Mucosa of rectum (tissue), 2 donors: ENCODE measurements at regions not wholly inside any gene's neighbourhood (a gene's known extent, or its start where the extent isn't known, plus 50 kb on each side); places are given as distances from the start of the nearest gene placed in this dataset.

Experiments used
- H3K27ac ChIP-seq, 2 donors: one replicate each; pipeline ENCODE4 v1.7.0; 2013; ENCODE audit warnings: inconsistent platforms in 2 of 2, low read depth in 2 of 2, low read length in 2 of 2
- H3K27me3 ChIP-seq, 2 donors: one replicate each; pipeline ENCODE4 v1.7.0; 2013; ENCODE audit warnings: low read length in 2 of 2; ENCODE audit not compliant: control insufficient read depth in 2 of 2, insufficient read depth in 2 of 2
- H3K36me3 ChIP-seq, 2 donors: one replicate each; pipeline ENCODE4 v1.7.0; 2013; ENCODE audit warnings: low read length in 2 of 2; ENCODE audit not compliant: control insufficient read depth in 2 of 2, insufficient read depth in 2 of 2
- H3K4me1 ChIP-seq, 2 donors: one replicate each; pipeline ENCODE4 v1.7.0; 2013; ENCODE audit warnings: low read length in 2 of 2, mild to moderate bottlenecking in 1 of 2; ENCODE audit not compliant: control insufficient read depth in 2 of 2, insufficient read depth in 2 of 2
- H3K4me3 ChIP-seq, 2 donors: one replicate each; pipeline ENCODE4 v1.7.0; 2013; ENCODE audit warnings: low read length in 2 of 2
- H3K9ac ChIP-seq, 2 donors: one replicate each; pipeline ENCODE4 v1.7.0; 2013; ENCODE audit warnings: low read length in 2 of 2, low read depth in 1 of 2, mild to moderate bottlenecking in 1 of 2
- H3K9me3 ChIP-seq, 2 donors: one replicate each; pipeline ENCODE4 v1.7.0; 2013; ENCODE audit warnings: low read length in 2 of 2; ENCODE audit not compliant: control insufficient read depth in 2 of 2
- donor health status: healthy.
- donor health status: Normal muscosa, but diverticular disease.

- peaks cover 0 to 2% of the 10 kb centered on the region in 2 donors for H3K4me1 ChIP-seq
- no peak overlapping the region for H3K4me3 ChIP-seq
Observed at GRCh38 chr17:71168053-71168741, 952.6 kb upstream of the SOX9 start.

DNA sequence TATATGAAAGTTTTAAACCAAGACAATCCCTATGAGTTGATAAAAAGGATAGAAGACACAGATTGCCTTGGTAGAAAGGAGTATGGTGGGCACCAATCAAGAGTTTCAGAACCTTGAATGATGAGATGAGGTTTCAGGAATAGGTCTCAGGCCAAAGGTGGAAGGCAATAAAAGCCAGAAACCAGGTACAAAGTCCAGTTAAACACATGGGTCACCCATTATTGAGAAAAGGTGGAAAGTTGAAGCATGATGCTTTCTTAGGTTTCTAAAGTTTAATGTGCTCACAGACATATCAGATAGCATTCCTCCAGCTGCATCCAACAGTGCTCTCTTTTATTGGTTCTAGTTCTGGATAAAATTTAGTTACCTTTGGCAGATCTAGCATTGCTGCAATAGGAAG lies 950.8 kb upstream of the SOX9 start:
- no peaks in the 10 kb centered on the region for H3K27me3 ChIP-seq

More at GRCh38 chr17:71168053-71168741, 952.6 kb upstream of the SOX9 start:
- Histone ChIP-seq H3K9ac (no peak overlapping the region), H3K27me3 (peaks cover 3% of the 10 kb centered on the region in 2 donors), H3K9me3 (no peaks in the 10 kb centered on the region), H3K27ac (no peak overlapping the region), H3K36me3 (no peaks in the 10 kb centered on the region)

DNA sequence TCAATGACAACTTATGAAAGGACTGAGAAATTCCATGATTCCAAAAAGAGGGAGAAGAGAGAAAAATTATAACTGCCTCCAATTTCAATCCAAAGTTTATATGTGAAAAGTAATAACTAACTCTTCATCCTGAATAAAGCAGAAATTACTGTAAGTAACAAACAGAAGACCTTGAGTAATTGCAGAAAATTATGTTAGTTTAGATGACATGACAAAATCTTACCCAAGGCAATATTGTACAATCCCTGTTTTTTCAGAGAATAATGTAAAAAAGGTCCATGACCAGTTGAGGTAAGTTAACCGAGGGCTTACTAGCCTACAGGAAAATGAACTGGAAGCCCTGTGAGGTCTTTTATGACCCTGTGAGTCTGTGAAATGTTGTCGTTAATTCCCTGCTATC lies 949.5 kb upstream of the SOX9 start:
- no peak overlapping the region for H3K4me3 ChIP-seq
- no peaks in the 10 kb centered on the region for H3K9me3 ChIP-seq
- H3K36me3 ChIP-seq = no peaks in the 10 kb centered on the region
- H3K4me1 ChIP-seq = peaks cover 0 to under 1% of the 10 kb centered on the region in 2 donors
- no peak overlapping the region for H3K9ac ChIP-seq
- H3K27me3 ChIP-seq = no peaks in the 10 kb centered on the region
- H3K27ac ChIP-seq = no peak overlapping the region

More for the DNA sequence above, 950.8 kb upstream of the SOX9 start:
- no peak overlapping the region for H3K27ac ChIP-seq
- no peak overlapping the region for H3K9ac ChIP-seq
- no peaks in the 10 kb centered on the region for H3K9me3 ChIP-seq
- H3K4me3 ChIP-seq = no peak overlapping the region
- no peaks in the 10 kb centered on the region for H3K36me3 ChIP-seq
- no peaks in the 10 kb centered on the region for H3K4me1 ChIP-seq

DNA sequence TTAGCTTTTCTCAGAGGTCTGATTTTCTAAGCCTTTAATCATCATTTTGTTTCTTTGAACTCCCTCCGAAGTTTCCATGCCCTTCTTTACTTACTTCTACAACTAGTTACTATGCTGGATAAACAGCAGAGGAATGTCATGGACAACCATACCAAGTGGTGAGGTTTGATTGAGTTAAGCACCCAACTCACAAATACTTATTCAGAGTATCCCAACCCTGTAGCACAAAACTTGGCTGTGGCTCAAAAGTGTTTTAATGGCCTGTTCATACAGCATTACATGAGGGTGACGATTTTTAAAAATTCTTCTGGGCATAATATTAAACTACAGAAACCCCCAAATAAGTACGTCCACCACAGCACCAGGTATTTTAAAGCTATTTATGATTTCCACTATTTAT lies 946.8 kb upstream of the SOX9 start:
- Histone ChIP-seq H3K27ac (no peak overlapping the region), H3K9me3 (no peaks in the 10 kb centered on the region), H3K4me1 (peaks cover 3 to 10% of the 10 kb centered on the region in 2 donors), H3K36me3 (no peaks in the 10 kb centered on the region), H3K4me3 (no peak overlapping the region), H3K9ac (no peak overlapping the region), H3K27me3 (no peaks in the 10 kb centered on the region)

DNA sequence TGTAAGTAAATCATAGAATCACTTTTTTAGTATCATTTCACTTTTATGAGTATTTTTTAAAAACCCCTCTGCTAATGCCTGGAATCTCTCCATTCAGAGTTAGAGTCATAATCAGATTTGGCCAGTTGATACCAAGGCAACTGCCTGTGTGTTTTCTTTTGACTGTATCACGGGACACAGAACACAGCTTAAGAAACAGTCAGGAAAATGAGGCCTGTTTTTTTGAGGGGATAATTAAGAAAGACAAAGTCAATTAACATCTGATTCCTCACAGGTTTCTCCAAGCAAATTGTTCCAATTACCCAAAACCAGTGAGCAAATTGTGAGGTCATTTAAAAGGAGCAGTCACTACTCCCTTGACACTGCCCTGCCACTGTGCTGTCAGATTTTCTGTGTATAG lies 944.5 kb upstream of the SOX9 start:
- Histone ChIP-seq H3K36me3 (no peaks in the 10 kb centered on the region), H3K9me3 (no peaks in the 10 kb centered on the region), H3K4me3 (no peak overlapping the region), H3K9ac (no peak overlapping the region), H3K27me3 (no peaks in the 10 kb centered on the region), H3K27ac (no peak overlapping the region), H3K4me1 (peaks cover 3 to 14% of the 10 kb centered on the region in 2 donors)

DNA sequence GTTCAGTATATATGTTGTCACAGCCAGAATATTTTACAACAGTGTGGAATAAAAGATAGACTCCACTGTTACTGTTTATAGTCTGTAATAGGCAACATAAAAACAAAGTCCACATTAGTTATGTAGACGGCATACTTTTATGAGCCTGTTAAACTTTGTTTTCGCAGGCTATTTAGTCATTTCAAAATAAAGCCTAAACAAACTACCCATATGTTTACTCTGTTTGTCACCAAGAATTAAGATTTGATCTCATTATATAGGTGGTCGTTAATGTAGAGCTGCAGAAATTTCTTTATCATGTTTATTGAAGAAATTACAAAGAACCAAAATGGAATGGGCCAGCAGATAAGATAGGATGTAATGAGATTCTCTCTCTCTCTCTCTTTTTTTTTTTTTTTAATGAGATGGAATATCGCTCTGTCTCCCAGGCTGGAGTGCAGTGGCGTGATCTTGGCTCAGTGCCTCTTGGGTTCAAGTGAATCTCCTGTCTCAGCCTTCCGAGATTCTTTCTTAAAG lies 943.8 kb upstream of the SOX9 start:
- Histone ChIP-seq H3K27me3 (no peaks in the 10 kb centered on the region), H3K36me3 (no peaks in the 10 kb centered on the region), H3K4me1 (peaks cover 3 to 14% of the 10 kb centered on the region in 2 donors), H3K4me3 (peak overlapping the region; percentile 2 to 7), H3K9ac (no peak overlapping the region), H3K27ac (no peak overlapping the region), H3K9me3 (no peaks in the 10 kb centered on the region)

- Histone ChIP-seq H3K27ac (no peak overlapping the region), H3K4me1 (peaks cover 6 to 19% of the 10 kb centered on the region in 2 donors), H3K9ac (no peak overlapping the region), H3K36me3 (no peaks in the 10 kb centered on the region), H3K4me3 (no peak overlapping the region), H3K9me3 (no peaks in the 10 kb centered on the region), H3K27me3 (no peaks in the 10 kb centered on the region)
Observed at GRCh38 chr17:71180801-71181385, 939.9 kb upstream of the SOX9 start.

DNA sequence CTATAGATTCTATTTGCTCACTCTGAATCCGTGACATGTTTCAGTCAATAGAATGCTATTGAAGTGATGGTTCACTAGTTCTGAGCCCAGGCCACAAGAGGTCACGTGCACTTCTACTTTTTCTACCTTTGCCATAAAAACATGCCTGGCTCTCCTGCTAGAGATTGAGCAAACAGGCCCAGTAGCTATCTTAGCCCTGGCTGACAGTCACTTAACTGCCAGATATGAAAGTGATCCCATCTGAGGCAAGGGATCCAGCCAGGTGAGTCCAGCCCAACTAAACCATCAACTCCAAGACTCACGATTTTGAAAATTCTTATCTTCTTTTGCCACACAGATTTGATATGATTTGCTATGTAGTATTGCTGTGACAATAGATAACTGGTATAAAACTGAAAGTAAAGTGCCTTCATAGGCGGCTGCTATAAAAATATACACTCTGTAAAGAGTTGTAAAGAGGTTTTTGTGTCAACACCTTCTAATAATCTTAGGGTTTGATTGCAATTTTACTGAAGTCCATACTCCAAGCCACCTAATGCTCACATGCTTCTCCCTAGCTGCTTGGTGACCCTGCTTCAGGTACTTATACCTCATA lies 937.7 kb upstream of the SOX9 start:
- Histone ChIP-seq H3K9ac (no peak overlapping the region), H3K9me3 (no peaks in the 10 kb centered on the region), H3K4me1 (peaks cover 3 to 9% of the 10 kb centered on the region in 2 donors), H3K4me3 (no peak overlapping the region), H3K27me3 (no peaks in the 10 kb centered on the region), H3K36me3 (no peaks in the 10 kb centered on the region), H3K27ac (no peak overlapping the region)

DNA sequence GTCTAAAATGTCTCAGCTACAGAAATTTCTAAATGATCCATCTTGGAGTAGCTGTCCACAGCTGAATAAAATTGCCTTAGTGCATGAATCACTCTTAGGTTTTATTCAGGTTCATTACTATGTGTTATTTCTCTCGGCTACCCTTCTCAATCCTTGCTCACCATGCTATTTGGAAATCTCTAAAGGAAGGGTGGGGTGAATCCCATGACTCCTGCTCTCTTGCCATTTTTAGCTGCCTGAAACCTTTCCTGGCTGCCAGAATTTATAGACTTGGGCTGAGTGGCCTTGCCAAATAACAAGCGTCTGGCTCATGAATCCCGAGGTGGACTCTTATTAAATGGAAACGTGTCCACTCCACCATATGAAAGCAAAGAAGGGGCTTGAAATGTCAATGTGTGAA lies 936.1 kb upstream of the SOX9 start:
- H3K27me3 ChIP-seq = peaks cover 0 to 2% of the 10 kb centered on the region in 2 donors
- H3K9me3 ChIP-seq = no peaks in the 10 kb centered on the region
- no peaks in the 10 kb centered on the region for H3K36me3 ChIP-seq
- H3K4me3 ChIP-seq = no peak overlapping the region
- no peak overlapping the region for H3K27ac ChIP-seq
- no peak overlapping the region for H3K9ac ChIP-seq
- peaks cover 3 to 9% of the 10 kb centered on the region in 2 donors for H3K4me1 ChIP-seq

DNA sequence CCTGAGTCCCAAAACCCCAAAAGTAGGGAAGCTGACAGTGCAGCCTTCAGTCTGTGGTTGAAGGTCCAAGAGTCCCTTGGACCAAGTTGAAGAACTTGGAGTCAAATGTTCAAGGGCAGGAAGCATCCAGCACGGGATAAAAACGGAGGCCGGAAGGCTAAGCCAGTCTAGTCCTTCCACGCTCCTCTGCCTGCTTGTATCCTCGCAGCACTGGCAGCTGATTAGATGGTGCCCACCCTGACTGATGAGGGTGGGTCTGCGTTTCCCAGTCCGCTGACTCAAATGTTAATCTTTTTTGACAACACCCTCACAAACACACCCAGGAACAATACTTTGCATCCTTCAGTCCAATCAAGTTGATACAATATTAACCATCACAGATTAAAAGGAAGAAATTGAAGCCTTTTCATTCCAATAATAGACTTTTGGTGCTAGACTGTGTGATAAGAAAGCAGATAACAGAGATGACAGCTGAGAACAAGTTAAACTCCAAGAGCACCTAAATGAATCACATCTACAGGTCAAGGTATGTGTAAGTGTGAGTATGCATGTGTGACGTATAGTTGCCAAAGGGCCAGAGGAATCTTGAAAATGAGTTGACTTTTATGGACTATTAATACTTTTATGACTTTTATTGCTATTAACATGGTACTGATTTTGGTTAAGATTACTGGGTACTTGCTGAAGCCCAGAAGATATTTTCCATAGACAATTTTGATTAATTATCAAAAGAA lies 933.5 kb upstream of the SOX9 start:
- H3K27me3 ChIP-seq = peaks cover 0 to 2% of the 10 kb centered on the region in 2 donors
- H3K27ac ChIP-seq = no peak overlapping the region
- H3K36me3 ChIP-seq = no peaks in the 10 kb centered on the region
- H3K4me3 ChIP-seq = no peak overlapping the region
- H3K9me3 ChIP-seq = no peaks in the 10 kb centered on the region
- no peak overlapping the region for H3K9ac ChIP-seq
- H3K4me1 ChIP-seq = peaks cover 3 to 5% of the 10 kb centered on the region in 2 donors
